ENCODE measurements at regions not wholly inside any gene's neighbourhood (a gene's known extent, or its start where the extent isn't known, plus 50 kb on each side); places are given as distances from the start of the nearest gene placed in this dataset.
"Not testable (repeated sequence)": the region's sequence is repeated elsewhere in the genome, so short reads cannot be mapped to it uniquely, and the experiment has no call there.

- DNase-seq, result no peak
Observed at GRCh38 chr5:39624268-39624886, 199.6 kb upstream of the DAB2 start.

- DNase-seq, result no peak
Observed at GRCh38 chr5:39623291-39623865, 198.6 kb upstream of the DAB2 start.

- no peak for DNase-seq
Observed at GRCh38 chr5:39622281-39622680, 197.5 kb upstream of the DAB2 start.

- no peak for DNase-seq
Observed at GRCh38 chr5:39619168-39619818, 194.5 kb upstream of the DAB2 start.

GRCh38 chr5:39618391-39618790 lies 193.6 kb upstream of the DAB2 start:
- no peak for DNase-seq

GRCh38 chr5:39616131-39616530 lies 191.4 kb upstream of the DAB2 start:
- no peak for DNase-seq

GRCh38 chr5:39611076-39611475 lies 186.3 kb upstream of the DAB2 start:
- not testable (repeated sequence) for DNase-seq

GRCh38 chr5:39608024-39608423 lies 183.2 kb upstream of the DAB2 start:
- no peak for DNase-seq

GRCh38 chr5:39606591-39606990 lies 181.8 kb upstream of the DAB2 start:
- no peak for DNase-seq

GRCh38 chr5:39605588-39606575 lies 181.1 kb upstream of the DAB2 start:
- no peak for DNase-seq

GRCh38 chr5:39605145-39605544 lies 180.4 kb upstream of the DAB2 start:
- no peak for DNase-seq

- DNase-seq, result no peak
Observed at GRCh38 chr5:39604491-39604890, 179.7 kb upstream of the DAB2 start.

GRCh38 chr5:39599721-39600431 lies 175.1 kb upstream of the DAB2 start:
- no peak for DNase-seq

- no peak for DNase-seq
Observed at GRCh38 chr5:39598661-39599248, 174.0 kb upstream of the DAB2 start.

- DNase-seq, result no peak
Observed at GRCh38 chr5:39588179-39588578, 163.4 kb upstream of the DAB2 start.

- no peak for DNase-seq
Observed at GRCh38 chr5:39587675-39588074, 162.9 kb upstream of the DAB2 start.

- no peak for DNase-seq
Observed at GRCh38 chr5:39586185-39586584, 161.4 kb upstream of the DAB2 start.

GRCh38 chr5:39584927-39585326 lies 160.1 kb upstream of the DAB2 start:
- DNase-seq, result no peak

- no peak for DNase-seq
Observed at GRCh38 chr5:39580702-39581453, 156.1 kb upstream of the DAB2 start.

- no peak for DNase-seq
Observed at GRCh38 chr5:39579750-39580149, 155.0 kb upstream of the DAB2 start.

- DNase-seq, result no peak
Observed at GRCh38 chr5:39578887-39579497, 154.2 kb upstream of the DAB2 start.
